ENCODE measurements at regions not wholly inside any gene's neighbourhood (a gene's known extent, or its start where the extent isn't known, plus 50 kb on each side); places are given as distances from the start of the nearest gene placed in this dataset.

GRCh38 chr7:121557034-121557892 is 161.2 kb upstream of the FAM3C start:
- intact Hi-C loops (cut with DNase I): no loop called here
- no peak for TF ChIP-seq POLR2A (IDR thresholded peaks at IDR 0.05)
- TF ChIP-seq, protein P1, sequence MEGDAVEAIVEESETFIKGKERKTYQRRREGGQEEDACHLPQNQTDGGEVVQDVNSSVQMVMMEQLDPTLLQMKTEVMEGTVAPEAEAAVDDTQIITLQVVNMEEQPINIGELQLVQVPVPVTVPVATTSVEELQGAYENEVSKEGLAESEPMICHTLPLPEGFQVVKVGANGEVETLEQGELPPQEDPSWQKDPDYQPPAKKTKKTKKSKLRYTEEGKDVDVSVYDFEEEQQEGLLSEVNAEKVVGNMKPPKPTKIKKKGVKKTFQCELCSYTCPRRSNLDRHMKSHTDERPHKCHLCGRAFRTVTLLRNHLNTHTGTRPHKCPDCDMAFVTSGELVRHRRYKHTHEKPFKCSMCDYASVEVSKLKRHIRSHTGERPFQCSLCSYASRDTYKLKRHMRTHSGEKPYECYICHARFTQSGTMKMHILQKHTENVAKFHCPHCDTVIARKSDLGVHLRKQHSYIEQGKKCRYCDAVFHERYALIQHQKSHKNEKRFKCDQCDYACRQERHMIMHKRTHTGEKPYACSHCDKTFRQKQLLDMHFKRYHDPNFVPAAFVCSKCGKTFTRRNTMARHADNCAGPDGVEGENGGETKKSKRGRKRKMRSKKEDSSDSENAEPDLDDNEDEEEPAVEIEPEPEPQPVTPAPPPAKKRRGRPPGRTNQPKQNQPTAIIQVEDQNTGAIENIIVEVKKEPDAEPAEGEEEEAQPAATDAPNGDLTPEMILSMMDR (IDR thresholded peaks at IDR 0.05): no peak
- no peaks in the 10 kb centered on the region for H3K27me3 ChIP-seq
- WGBS, 4 donors: 87 to 91% (median 89%) methylated on average over 4 of the region's 4 CpGs
- no peak overlapping the region for H3K27ac ChIP-seq
- no peak overlapping the region for H3K4me3 ChIP-seq
- H3K9me3 ChIP-seq (replicated peaks in 1 of 3): no peaks in the 10 kb centered on the region
- no peaks in the 10 kb centered on the region for H3K36me3 ChIP-seq (replicated peaks in 1 of 2)
- DNase-seq: no peak
- H3K4me1 ChIP-seq (replicated peaks in 1 of 2): no peaks in the 10 kb centered on the region

GRCh38 chr7:121555558-121555957 is 159.4 kb upstream of the FAM3C start:
- TF ChIP-seq, protein P1 (IDR thresholded peaks at IDR 0.05): no peak
- no peak for TF ChIP-seq POLR2A (IDR thresholded peaks at IDR 0.05)
- WGBS, 4 donors: 73 to 93% (median 81%) methylated on average over 3 of the region's 3 CpGs
- intact Hi-C loops (cut with DNase I): no loop called here
- Histone ChIP-seq H3K36me3 (replicated peaks in 1 of 2) (no peaks in the 10 kb centered on the region), H3K4me3 (no peak overlapping the region), H3K9me3 (replicated peaks in 1 of 3) (no peaks in the 10 kb centered on the region), H3K27ac (no peak overlapping the region), H3K4me1 (replicated peaks in 1 of 2) (no peaks in the 10 kb centered on the region), H3K27me3 (no peaks in the 10 kb centered on the region)
- DNase-seq: no peak

DNA sequence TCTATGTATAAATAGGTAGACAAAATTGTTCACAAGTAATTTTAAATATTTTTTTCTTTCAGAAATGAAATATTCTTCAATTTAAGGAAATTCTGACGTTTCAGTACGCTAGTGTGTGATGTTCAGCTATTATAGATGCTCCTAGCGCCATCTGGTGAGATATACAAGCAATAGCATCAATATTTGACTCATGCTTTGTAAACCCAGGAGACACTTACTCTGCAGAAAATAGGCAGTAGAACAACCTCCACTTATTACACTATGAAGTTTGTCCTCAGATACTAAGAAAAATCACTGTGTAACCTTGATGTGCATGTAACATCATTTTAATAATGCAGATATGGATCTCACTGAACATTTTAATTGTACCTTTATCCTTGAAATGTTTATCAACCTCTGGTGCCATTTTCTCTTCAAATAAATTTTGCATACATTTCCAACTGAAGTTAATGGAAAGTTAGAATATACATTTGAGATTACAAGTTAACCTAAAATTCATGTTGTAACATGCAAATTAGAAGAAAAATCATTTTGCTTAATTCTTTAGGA is 151.5 kb upstream of the FAM3C start:
- Histone ChIP-seq H3K27me3 (no peaks in the 10 kb centered on the region), H3K36me3 (replicated peaks in 1 of 2) (no peaks in the 10 kb centered on the region), H3K27ac (no peak overlapping the region), H3K4me1 (replicated peaks in 1 of 2) (peaks cover 0 to 12% of the 10 kb centered on the region in 2 donors), H3K9me3 (replicated peaks in 1 of 3) (no peaks in the 10 kb centered on the region), H3K4me3 (no peak overlapping the region)
- no peak for TF ChIP-seq POLR2A (IDR thresholded peaks at IDR 0.05)
- TF ChIP-seq, protein P1 (IDR thresholded peaks at IDR 0.05): peak; percentile 47 to 86 (median 78)
- intact Hi-C loops (cut with DNase I): loop anchor here (5.0 to 10.0 kb wide), 2 partner anchors 180 to 183 kb away; no protein-coding TSS in a partner anchor
- DNase-seq: peak in 2 of 7 donors; percentile 4 to 15
- WGBS, 4 donors: 0 to 1% (median 0%) methylated on average over 3 of the region's 3 CpGs

DNA sequence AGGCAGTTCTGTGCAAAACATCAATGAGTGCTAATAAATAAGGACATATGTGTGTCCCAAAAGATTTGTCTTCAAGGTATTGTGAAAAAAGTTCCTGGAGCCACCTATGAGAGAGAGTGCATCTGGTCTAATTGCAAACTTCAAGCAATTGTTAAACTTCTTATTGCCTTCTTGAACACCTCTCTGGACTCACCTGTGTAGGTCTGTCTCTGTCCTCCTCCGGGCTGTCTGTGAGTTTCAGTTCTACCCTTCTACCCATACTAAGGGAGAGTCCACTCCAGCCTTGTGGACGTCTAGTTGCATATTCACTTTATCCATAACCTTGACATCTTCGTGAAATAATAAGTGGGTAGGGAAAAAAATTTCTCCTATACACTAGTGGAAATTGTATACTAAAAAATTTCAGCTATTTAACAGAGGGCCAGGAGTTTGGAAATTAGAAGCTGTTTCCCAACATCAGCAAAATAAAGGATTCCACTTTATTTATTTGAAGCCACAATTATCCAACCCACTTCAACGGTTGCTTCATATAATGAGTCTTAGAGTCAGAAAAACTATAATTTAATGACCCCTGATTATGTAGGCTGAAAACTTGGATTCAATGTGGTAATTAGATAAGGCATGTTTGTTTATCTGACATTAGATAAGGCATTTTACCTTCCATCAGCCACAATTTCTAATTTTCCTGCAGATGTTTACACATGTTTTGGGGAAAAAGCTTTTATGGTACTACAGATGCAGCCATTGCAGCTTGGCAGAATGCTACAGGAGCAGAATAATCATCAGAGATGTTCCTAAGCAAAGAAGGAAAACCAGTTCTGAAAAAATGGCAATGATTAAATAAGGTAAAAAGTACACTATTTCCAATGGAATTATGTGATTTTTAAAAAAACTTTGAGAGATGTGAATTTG is 150.8 kb upstream of the FAM3C start:
- no peak overlapping the region for H3K4me3 ChIP-seq
- intact Hi-C loops (cut with DNase I): loop anchor here (5.0 to 10.0 kb wide), 2 partner anchors 180 to 182 kb away; no protein-coding TSS in a partner anchor
- no peak for TF ChIP-seq POLR2A (IDR thresholded peaks at IDR 0.05)
- TF ChIP-seq, protein P1 (IDR thresholded peaks at IDR 0.05): no peak
- H3K27ac ChIP-seq: no peak overlapping the region
- no peaks in the 10 kb centered on the region for H3K27me3 ChIP-seq
- no peaks in the 10 kb centered on the region for H3K36me3 ChIP-seq (replicated peaks in 1 of 2)
- no peak for DNase-seq
- WGBS, 4 donors: 55 to 60% (median 58%) methylated on average over 4 of the region's 4 CpGs
- peaks cover 0 to 12% of the 10 kb centered on the region in 2 donors for H3K4me1 ChIP-seq (replicated peaks in 1 of 2)
- no peaks in the 10 kb centered on the region for H3K9me3 ChIP-seq (replicated peaks in 1 of 3)
